ENCODE measurements at regions not wholly inside any gene's neighbourhood (a gene's known extent, or its start where the extent isn't known, plus 50 kb on each side); places are given as distances from the start of the nearest gene placed in this dataset.

DNA sequence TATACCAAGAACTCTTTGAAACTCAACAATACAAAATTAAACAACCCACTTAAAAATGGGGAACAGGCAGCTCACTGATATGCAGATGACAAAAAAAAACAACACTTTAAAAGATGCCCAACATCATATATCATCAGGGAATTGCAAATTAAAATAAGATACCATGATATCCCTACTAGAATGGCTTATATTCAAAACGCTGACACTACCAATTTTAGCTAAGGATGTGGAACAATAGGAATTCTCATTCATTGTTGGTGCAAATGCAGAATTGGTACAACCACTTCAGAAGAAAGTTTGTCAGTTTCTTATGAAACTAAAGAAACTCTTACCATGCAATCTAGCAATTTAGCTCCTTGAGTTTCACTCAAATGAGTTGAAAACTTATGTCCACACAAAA is 259.0 kb upstream of the HS3ST1 start:
- Histone ChIP-seq H3K9me3 (no peaks in the 10 kb centered on the region), H3K36me3 (no peaks in the 10 kb centered on the region)

DNA sequence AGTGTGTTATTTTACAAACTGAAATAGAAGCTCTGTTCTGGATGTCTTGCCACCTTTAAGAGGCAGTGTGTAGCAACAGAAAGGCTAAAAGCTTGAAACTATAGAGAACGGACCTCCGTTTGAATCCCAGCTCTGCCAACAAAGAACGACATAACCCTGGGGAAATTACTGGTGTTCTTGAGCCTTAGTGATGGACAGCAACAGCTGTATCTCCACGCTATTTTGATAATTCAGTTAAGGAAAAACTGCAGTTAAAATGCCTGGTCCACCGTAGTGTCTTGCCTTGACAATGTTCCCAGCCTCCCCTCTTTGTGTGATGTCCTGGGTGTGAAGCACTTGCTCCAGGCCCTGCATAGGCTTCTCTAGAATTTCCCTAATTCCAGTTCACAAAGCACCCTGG is 256.8 kb upstream of the HS3ST1 start:
- intact Hi-C loops (cut with DNase I; ENCODE audit: low total_unique reads): no loop called here
- no peaks in the 10 kb centered on the region for H3K36me3 ChIP-seq
- TF ChIP-seq CTCF (IDR thresholded peaks at IDR 0.05) (no peak), POLR2A (IDR thresholded peaks at IDR 0.05) (no peak), POLR2AphosphoS5 (IDR thresholded peaks at IDR 0.05) (no peak)
- no peak overlapping the region for H3K4me3 ChIP-seq
- H3K4me1 ChIP-seq: no peaks in the 10 kb centered on the region
- no peaks in the 10 kb centered on the region for H3K9me3 ChIP-seq
- H3K27ac ChIP-seq: no peak overlapping the region
- H3K27me3 ChIP-seq: no peaks in the 10 kb centered on the region
- DNase-seq (ENCODE audit: low spot score in 2 of 2): no peak

More for the DNA sequence above, 259.0 kb upstream of the HS3ST1 start:
- Histone ChIP-seq H3K4me3 (no peak overlapping the region), H3K27ac (no peak overlapping the region), H3K27me3 (no peaks in the 10 kb centered on the region), H3K4me1 (no peaks in the 10 kb centered on the region)
- intact Hi-C loops (cut with DNase I; ENCODE audit: low total_unique reads): no loop called here
- TF ChIP-seq CTCF (IDR thresholded peaks at IDR 0.05): no peak
- no peak for TF ChIP-seq POLR2A (IDR thresholded peaks at IDR 0.05)
- TF ChIP-seq POLR2AphosphoS5 (IDR thresholded peaks at IDR 0.05): no peak
- no peak for DNase-seq (ENCODE audit: low spot score in 2 of 2)

GRCh38 chr4:11675051-11675800 is 246.5 kb upstream of the HS3ST1 start:
- Histone ChIP-seq H3K4me3 (no peak overlapping the region), H3K27ac (no peak overlapping the region), H3K9me3 (no peaks in the 10 kb centered on the region), H3K27me3 (no peaks in the 10 kb centered on the region), H3K36me3 (no peaks in the 10 kb centered on the region), H3K4me1 (no peaks in the 10 kb centered on the region)
- no peak for DNase-seq (ENCODE audit: low spot score in 2 of 2)
- no peak for TF ChIP-seq POLR2A (IDR thresholded peaks at IDR 0.05)
- TF ChIP-seq POLR2AphosphoS5 (IDR thresholded peaks at IDR 0.05): no peak
- TF ChIP-seq CTCF (IDR thresholded peaks at IDR 0.05): no peak
- intact Hi-C loops (cut with DNase I; ENCODE audit: low total_unique reads): no loop called here

- DNase-seq (ENCODE audit: low spot score in 2 of 2): no peak
- intact Hi-C loops (cut with DNase I; ENCODE audit: low total_unique reads): no loop called here
- no peaks in the 10 kb centered on the region for H3K4me1 ChIP-seq
- H3K27ac ChIP-seq: no peak overlapping the region
- H3K36me3 ChIP-seq: no peaks in the 10 kb centered on the region
- H3K27me3 ChIP-seq: no peaks in the 10 kb centered on the region
- no peak overlapping the region for H3K4me3 ChIP-seq
- no peak for TF ChIP-seq POLR2AphosphoS5 (IDR thresholded peaks at IDR 0.05)
- TF ChIP-seq CTCF (IDR thresholded peaks at IDR 0.05): no peak
- no peak for TF ChIP-seq POLR2A (IDR thresholded peaks at IDR 0.05)
- no peaks in the 10 kb centered on the region for H3K9me3 ChIP-seq
These were observed 241.6 kb upstream of the HS3ST1 start for GRCh38 chr4:11670304-11670703.

DNA sequence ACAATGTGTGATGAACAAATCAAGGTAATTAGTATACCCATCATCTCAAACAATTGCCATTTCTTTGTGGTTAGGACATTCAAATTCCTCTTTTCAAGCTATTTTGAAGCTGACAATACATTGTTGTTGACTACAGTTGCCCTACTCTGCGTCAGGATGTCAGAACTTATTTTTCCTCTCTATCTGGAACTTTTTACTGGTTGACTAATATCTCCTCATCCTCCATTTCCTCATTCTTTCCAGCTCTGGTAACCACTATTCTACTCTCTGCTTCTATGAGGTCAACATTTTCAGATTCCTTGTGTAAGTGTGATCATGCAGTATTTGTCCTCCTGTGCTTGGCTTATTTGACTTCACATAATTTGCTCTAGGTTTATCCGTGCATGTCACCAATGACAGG is 240.5 kb upstream of the HS3ST1 start:
- Histone ChIP-seq H3K9me3 (no peaks in the 10 kb centered on the region), H3K4me3 (no peak overlapping the region), H3K36me3 (no peaks in the 10 kb centered on the region), H3K27me3 (no peaks in the 10 kb centered on the region), H3K4me1 (no peaks in the 10 kb centered on the region), H3K27ac (no peak overlapping the region)
- no peak for DNase-seq (ENCODE audit: low spot score in 2 of 2)
- intact Hi-C loops (cut with DNase I; ENCODE audit: low total_unique reads): no loop called here
- TF ChIP-seq CTCF (IDR thresholded peaks at IDR 0.05) (no peak), POLR2A (IDR thresholded peaks at IDR 0.05) (no peak), POLR2AphosphoS5 (IDR thresholded peaks at IDR 0.05) (no peak)
